WTC11 (cell line): ENCODE measurements at regions not wholly inside any gene's neighbourhood (a gene's known extent, or its start where the extent isn't known, plus 50 kb on each side); places are given as distances from the start of the nearest gene placed in this dataset.

Source experiments
- ATF1 ChIP-seq: sonication (generic); formaldehyde crosslinking; IDR thresholded peaks from 2 replicates; pipeline ENCODE4 v1.8.1; 2023; ENCODE audit warnings: mild to moderate bottlenecking, moderate library complexity, missing genetic modification reagents
- CREB1 ChIP-seq: sonication (generic); formaldehyde crosslinking; IDR thresholded peaks from 2 replicates; pipeline ENCODE4 v1.8.0; 2023; ENCODE audit warnings: mild to moderate bottlenecking, missing genetic modification reagents
- E2F1 ChIP-seq: sonication (generic); formaldehyde crosslinking; IDR thresholded peaks from 2 replicates; pipeline ENCODE4 v1.8.0; 2022; ENCODE audit warnings: mild to moderate bottlenecking, missing genetic modification reagents
- ELF4 ChIP-seq: sonication (generic); formaldehyde crosslinking; IDR thresholded peaks from 2 replicates; pipeline ENCODE4 v1.8.1; 2022; ENCODE audit warnings: low read depth, mild to moderate bottlenecking, moderate library complexity, missing genetic modification reagents
- HMGA2 ChIP-seq: fragments of 250-450 bp; sonication (Bioruptor Pico); IDR thresholded peaks from 2 replicates; pipeline ENCODE4 v1.4.0; 2021; ENCODE audit warnings: mild to moderate bottlenecking, moderate library complexity
- NR2C2 ChIP-seq: sonication (generic); formaldehyde crosslinking; IDR thresholded peaks from 2 replicates; pipeline ENCODE4 v1.8.0; 2022; ENCODE audit warnings: mild to moderate bottlenecking, missing genetic modification reagents
- PREB ChIP-seq: sonication (generic); formaldehyde crosslinking; IDR thresholded peaks from 2 replicates; pipeline ENCODE4 v1.8.1; 2022; ENCODE audit warnings: mild to moderate bottlenecking, missing genetic modification reagents, moderate library complexity, borderline replicate concordance
- RORB ChIP-seq: fragments of 250-450 bp; sonication (Bioruptor Pico); IDR thresholded peaks from 2 replicates; pipeline ENCODE4 v1.9.0; 2021; ENCODE audit warnings: mild to moderate bottlenecking
- SMAD3 ChIP-seq: sonication (generic); formaldehyde crosslinking; IDR thresholded peaks from 2 replicates; pipeline ENCODE4 v1.8.0; 2022; ENCODE audit warnings: missing genetic modification reagents, mild to moderate bottlenecking, borderline replicate concordance
- SP1 ChIP-seq: sonication (generic); formaldehyde crosslinking; conservative IDR thresholded peaks from 2 replicates; pipeline ENCODE4 v1.8.1; 2022; ENCODE audit warnings: missing genetic modification reagents
- TF ChIP-seq, protein P1 (sequence below): fragments of 200-600 bp; IDR thresholded peaks from 2 replicates; pipeline ENCODE4 v1.8.0; 2022; ENCODE audit warnings: antibody characterized with exemption
- TF ChIP-seq, protein P2 (sequence below): sonication (generic); formaldehyde crosslinking; conservative IDR thresholded peaks from 2 replicates; pipeline ENCODE4 v1.8.1; 2023; ENCODE audit warnings: mild to moderate bottlenecking, low read depth, missing genetic modification reagents, moderate library complexity
- TF ChIP-seq, protein P3 (sequence below): sonication (generic); formaldehyde crosslinking; IDR thresholded peaks from 2 replicates; pipeline ENCODE4 v1.8.1; 2023; ENCODE audit warnings: mild to moderate bottlenecking, missing genetic modification reagents, moderate library complexity

- TF ChIP-seq, protein P1, sequence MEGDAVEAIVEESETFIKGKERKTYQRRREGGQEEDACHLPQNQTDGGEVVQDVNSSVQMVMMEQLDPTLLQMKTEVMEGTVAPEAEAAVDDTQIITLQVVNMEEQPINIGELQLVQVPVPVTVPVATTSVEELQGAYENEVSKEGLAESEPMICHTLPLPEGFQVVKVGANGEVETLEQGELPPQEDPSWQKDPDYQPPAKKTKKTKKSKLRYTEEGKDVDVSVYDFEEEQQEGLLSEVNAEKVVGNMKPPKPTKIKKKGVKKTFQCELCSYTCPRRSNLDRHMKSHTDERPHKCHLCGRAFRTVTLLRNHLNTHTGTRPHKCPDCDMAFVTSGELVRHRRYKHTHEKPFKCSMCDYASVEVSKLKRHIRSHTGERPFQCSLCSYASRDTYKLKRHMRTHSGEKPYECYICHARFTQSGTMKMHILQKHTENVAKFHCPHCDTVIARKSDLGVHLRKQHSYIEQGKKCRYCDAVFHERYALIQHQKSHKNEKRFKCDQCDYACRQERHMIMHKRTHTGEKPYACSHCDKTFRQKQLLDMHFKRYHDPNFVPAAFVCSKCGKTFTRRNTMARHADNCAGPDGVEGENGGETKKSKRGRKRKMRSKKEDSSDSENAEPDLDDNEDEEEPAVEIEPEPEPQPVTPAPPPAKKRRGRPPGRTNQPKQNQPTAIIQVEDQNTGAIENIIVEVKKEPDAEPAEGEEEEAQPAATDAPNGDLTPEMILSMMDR = no peak
- TF ChIP-seq E2F1 (CRISPR knock-in tag) (no peak), ATF1 (CRISPR knock-in tag) (no peak), SP1 (CRISPR knock-in tag) (no peak), HMGA2 (no peak), NR2C2 (CRISPR knock-in tag) (no peak), SMAD3 (CRISPR knock-in tag) (no peak), PREB (CRISPR knock-in tag) (no peak), ELF4 (CRISPR knock-in tag) (no peak), RORB (CRISPR knock-in tag) (no peak), CREB1 (CRISPR knock-in tag) (no peak)
- TF ChIP-seq, protein P2, sequence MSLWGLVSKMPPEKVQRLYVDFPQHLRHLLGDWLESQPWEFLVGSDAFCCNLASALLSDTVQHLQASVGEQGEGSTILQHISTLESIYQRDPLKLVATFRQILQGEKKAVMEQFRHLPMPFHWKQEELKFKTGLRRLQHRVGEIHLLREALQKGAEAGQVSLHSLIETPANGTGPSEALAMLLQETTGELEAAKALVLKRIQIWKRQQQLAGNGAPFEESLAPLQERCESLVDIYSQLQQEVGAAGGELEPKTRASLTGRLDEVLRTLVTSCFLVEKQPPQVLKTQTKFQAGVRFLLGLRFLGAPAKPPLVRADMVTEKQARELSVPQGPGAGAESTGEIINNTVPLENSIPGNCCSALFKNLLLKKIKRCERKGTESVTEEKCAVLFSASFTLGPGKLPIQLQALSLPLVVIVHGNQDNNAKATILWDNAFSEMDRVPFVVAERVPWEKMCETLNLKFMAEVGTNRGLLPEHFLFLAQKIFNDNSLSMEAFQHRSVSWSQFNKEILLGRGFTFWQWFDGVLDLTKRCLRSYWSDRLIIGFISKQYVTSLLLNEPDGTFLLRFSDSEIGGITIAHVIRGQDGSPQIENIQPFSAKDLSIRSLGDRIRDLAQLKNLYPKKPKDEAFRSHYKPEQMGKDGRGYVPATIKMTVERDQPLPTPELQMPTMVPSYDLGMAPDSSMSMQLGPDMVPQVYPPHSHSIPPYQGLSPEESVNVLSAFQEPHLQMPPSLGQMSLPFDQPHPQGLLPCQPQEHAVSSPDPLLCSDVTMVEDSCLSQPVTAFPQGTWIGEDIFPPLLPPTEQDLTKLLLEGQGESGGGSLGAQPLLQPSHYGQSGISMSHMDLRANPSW (CRISPR knock-in tag) = no peak
- TF ChIP-seq, protein P3, sequence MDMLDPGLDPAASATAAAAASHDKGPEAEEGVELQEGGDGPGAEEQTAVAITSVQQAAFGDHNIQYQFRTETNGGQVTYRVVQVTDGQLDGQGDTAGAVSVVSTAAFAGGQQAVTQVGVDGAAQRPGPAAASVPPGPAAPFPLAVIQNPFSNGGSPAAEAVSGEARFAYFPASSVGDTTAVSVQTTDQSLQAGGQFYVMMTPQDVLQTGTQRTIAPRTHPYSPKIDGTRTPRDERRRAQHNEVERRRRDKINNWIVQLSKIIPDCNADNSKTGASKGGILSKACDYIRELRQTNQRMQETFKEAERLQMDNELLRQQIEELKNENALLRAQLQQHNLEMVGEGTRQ (CRISPR knock-in tag) = no peak
Measured at GRCh38 chr6:166765234-166765541, 138.1 kb upstream of the RPS6KA2 start.
